WTC11 (cell line): ENCODE measurements at regions not wholly inside any gene's neighbourhood (a gene's known extent, or its start where the extent isn't known, plus 50 kb on each side); places are given as distances from the start of the nearest gene placed in this dataset.

Experiments
- ATAC-seq: fragments of 200-7000 bp; cut with Tn5 transposase; 2 replicates; pipeline ENCODE4 v1.10.0; 2021; ENCODE audit warnings: mild to moderate bottlenecking, moderate library complexity
- CTCF ChIA-PET: fragments of 300-600 bp; sonication (Branson Sonifier 250); formaldehyde crosslinking; loops from one replicate; lab custom pipeline; 2021; ENCODE audit warnings: antibody characterized with exemption; lab: Charles Lee
- POLR2A ChIA-PET: fragments of 350-600 bp; sonication (Branson Sonifier 250); formaldehyde crosslinking; loops from one replicate; lab custom pipeline; 2021; ENCODE audit warnings: antibody characterized with exemption; lab: Charles Lee
- DNase-seq: peaks from one replicate; pipeline ENCODE4 v3.0.0; 2021; ENCODE audit warnings: low spot score
- H3K27ac Mint-ChIP-seq: 2 replicates; pipeline ENCODE4 v1.8.0; 2021; ENCODE audit warnings: mixed read lengths
- H3K27me3 Mint-ChIP-seq: 2 replicates; pipeline ENCODE4 v1.8.0; 2021; ENCODE audit warnings: low read depth, mild to moderate bottlenecking, moderate library complexity, mixed read lengths
- H3K36me3 Mint-ChIP-seq: 2 replicates; pipeline ENCODE4 v1.8.0; 2021; ENCODE audit warnings: mixed read lengths
- H3K4me1 Mint-ChIP-seq: 2 replicates; pipeline ENCODE4 v1.8.0; 2022; ENCODE audit warnings: mixed read lengths
- H3K4me3 Mint-ChIP-seq: 2 replicates; pipeline ENCODE4 v1.8.0; 2021; ENCODE audit warnings: mild to moderate bottlenecking, moderate library complexity, mixed read lengths
- H3K9me3 Mint-ChIP-seq: 2 replicates; pipeline ENCODE4 v1.8.0; 2021; ENCODE audit warnings: mixed read lengths
- ESRRA ChIP-seq: sonication (generic); formaldehyde crosslinking; IDR thresholded peaks from 2 replicates; pipeline ENCODE4 v1.8.1; 2022; ENCODE audit warnings: mild to moderate bottlenecking, missing genetic modification reagents, borderline replicate concordance
- FOXJ3 ChIP-seq: sonication (generic); formaldehyde crosslinking; IDR thresholded peaks from 2 replicates; pipeline ENCODE4 v1.9.0; 2021; ENCODE audit warnings: missing genetic modification reagents, mild to moderate bottlenecking, borderline replicate concordance
- FOXK1 ChIP-seq: sonication (generic); formaldehyde crosslinking; IDR thresholded peaks from 2 replicates; pipeline ENCODE4 v1.8.0; 2022; ENCODE audit warnings: mild to moderate bottlenecking, moderate library complexity, missing genetic modification reagents
- GABPB1 ChIP-seq: sonication (generic); formaldehyde crosslinking; IDR thresholded peaks from 2 replicates; pipeline ENCODE4 v1.8.1; 2023; ENCODE audit warnings: mild to moderate bottlenecking, missing genetic modification reagents
- GRHL2 ChIP-seq: fragments of 250-450 bp; sonication (Bioruptor Pico); IDR thresholded peaks from 2 replicates; pipeline ENCODE4 v1.8.0; 2022; ENCODE audit warnings: mild to moderate bottlenecking, moderate library complexity; ENCODE audit not compliant: insufficient replicate concordance, severe bottlenecking
- IRF1 ChIP-seq: sonication (generic); formaldehyde crosslinking; IDR thresholded peaks from 2 replicates; pipeline ENCODE4 v1.8.0; 2023; ENCODE audit warnings: missing genetic modification reagents
- IRF2 ChIP-seq: sonication (generic); formaldehyde crosslinking; IDR thresholded peaks from 2 replicates; pipeline ENCODE4 v1.8.0; 2022; ENCODE audit warnings: low read depth, missing genetic modification reagents, borderline replicate concordance
- MXD4 ChIP-seq: fragments of 250-450 bp; sonication (Bioruptor Pico); IDR thresholded peaks from 2 replicates; pipeline ENCODE4 v1.8.0; 2021; ENCODE audit warnings: mild to moderate bottlenecking, moderate library complexity, borderline replicate concordance
- MYBL2 ChIP-seq: sonication (generic); formaldehyde crosslinking; IDR thresholded peaks from 2 replicates; pipeline ENCODE4 v1.8.1; 2023; ENCODE audit warnings: mild to moderate bottlenecking, moderate library complexity, missing genetic modification reagents
- NFYB ChIP-seq: sonication (generic); formaldehyde crosslinking; conservative IDR thresholded peaks from 2 replicates; pipeline ENCODE4 v1.8.0; 2022; ENCODE audit warnings: low read depth, missing genetic modification reagents
- NR1H2 ChIP-seq: sonication (generic); formaldehyde crosslinking; IDR thresholded peaks from 2 replicates; pipeline ENCODE4 v1.9.0; 2021; ENCODE audit warnings: mild to moderate bottlenecking, moderate library complexity, missing genetic modification reagents
- NR3C1 ChIP-seq: sonication (generic); formaldehyde crosslinking; conservative IDR thresholded peaks from 2 replicates; pipeline ENCODE4 v1.8.1; 2023; ENCODE audit warnings: low read depth, mild to moderate bottlenecking, missing genetic modification reagents
- SMAD3 ChIP-seq: sonication (generic); formaldehyde crosslinking; IDR thresholded peaks from 2 replicates; pipeline ENCODE4 v1.8.0; 2022; ENCODE audit warnings: missing genetic modification reagents, mild to moderate bottlenecking, borderline replicate concordance
- TCF7 ChIP-seq: sonication (generic); formaldehyde crosslinking; IDR thresholded peaks from 2 replicates; pipeline ENCODE4 v1.8.0; 2022; ENCODE audit warnings: mild to moderate bottlenecking, low read depth, missing genetic modification reagents, moderate library complexity
- TEAD4 ChIP-seq: sonication (generic); formaldehyde crosslinking; IDR thresholded peaks from 2 replicates; pipeline ENCODE4 v1.8.0; 2022; ENCODE audit warnings: mild to moderate bottlenecking, missing genetic modification reagents
- ZBTB21 ChIP-seq: sonication (generic); formaldehyde crosslinking; IDR thresholded peaks from 2 replicates; pipeline ENCODE4 v1.8.1; 2023; ENCODE audit warnings: mild to moderate bottlenecking, missing genetic modification reagents, borderline replicate concordance
- ZNF317 ChIP-seq: sonication (generic); formaldehyde crosslinking; IDR thresholded peaks from 2 replicates; pipeline ENCODE4 v1.8.1; 2023; ENCODE audit warnings: low read depth, mild to moderate bottlenecking, moderate library complexity, missing genetic modification reagents, borderline replicate concordance
- ZNF416 ChIP-seq: fragments of 250-450 bp; sonication (Bioruptor Pico); IDR thresholded peaks from 2 replicates; pipeline ENCODE4 v1.9.0; 2021; ENCODE audit warnings: mild to moderate bottlenecking, inconsistent platforms
- TF ChIP-seq, protein P1 (sequence below): sonication (generic); formaldehyde crosslinking; IDR thresholded peaks from 2 replicates; pipeline ENCODE4 v1.8.0; 2023; ENCODE audit warnings: missing genetic modification reagents, mild to moderate bottlenecking, borderline replicate concordance
- TF ChIP-seq, protein P2 (sequence below): sonication (generic); formaldehyde crosslinking; IDR thresholded peaks from 2 replicates; pipeline ENCODE4 v1.8.0; 2022; ENCODE audit warnings: mild to moderate bottlenecking, missing genetic modification reagents
- TF ChIP-seq, protein P3 (sequence below): sonication (generic); formaldehyde crosslinking; IDR thresholded peaks from 2 replicates; pipeline ENCODE4 v1.8.1; 2022; ENCODE audit warnings: missing genetic modification reagents, borderline replicate concordance

DNA sequence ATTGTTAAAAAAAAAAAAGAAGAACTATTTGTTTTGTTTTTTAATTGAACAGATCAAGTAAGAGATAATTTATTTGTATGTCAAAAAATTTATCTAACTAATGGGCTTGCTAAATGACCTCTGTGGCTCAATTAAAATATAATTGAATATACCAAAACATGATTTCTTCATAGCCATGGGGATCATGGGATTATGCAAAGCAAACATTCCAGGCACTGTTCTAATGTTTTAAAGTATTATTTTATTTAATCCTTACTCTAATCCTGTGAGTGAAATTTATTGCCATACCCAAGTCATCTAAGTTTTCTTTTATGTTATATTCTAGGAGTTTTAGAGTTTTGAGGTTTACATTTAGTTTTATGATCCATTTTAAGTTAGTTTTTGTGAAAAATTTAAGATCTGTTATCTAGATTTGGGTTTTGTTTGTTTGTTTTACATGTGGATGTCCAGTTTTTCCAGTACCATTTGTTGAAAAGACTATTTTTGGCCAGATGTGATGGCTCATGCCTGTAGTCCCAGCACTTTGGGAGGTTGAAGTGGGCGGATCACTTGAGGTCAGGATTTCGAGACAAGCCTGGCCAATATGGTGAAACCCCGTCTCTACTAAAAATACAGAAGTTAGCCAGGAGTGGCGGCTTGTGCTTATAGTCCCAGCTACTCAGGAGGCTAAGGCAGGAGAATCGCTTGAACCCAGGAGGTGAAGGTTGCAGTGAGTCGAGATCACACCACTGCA, 52.3 kb upstream of the CNOT10 start:
- DNase-seq (no peak), ATAC-seq (no peak)
- TF ChIP-seq MYBL2 (CRISPR knock-in tag): no peak
- TF ChIP-seq NFYB (CRISPR knock-in tag): no peak
- TF ChIP-seq NR3C1 (CRISPR knock-in tag): no peak
- TF ChIP-seq TEAD4 (CRISPR knock-in tag): no peak
- no peak for TF ChIP-seq IRF1 (CRISPR knock-in tag)
- TF ChIP-seq TCF7 (CRISPR knock-in tag): no peak
- TF ChIP-seq ESRRA: no peak
- TF ChIP-seq, protein P1, sequence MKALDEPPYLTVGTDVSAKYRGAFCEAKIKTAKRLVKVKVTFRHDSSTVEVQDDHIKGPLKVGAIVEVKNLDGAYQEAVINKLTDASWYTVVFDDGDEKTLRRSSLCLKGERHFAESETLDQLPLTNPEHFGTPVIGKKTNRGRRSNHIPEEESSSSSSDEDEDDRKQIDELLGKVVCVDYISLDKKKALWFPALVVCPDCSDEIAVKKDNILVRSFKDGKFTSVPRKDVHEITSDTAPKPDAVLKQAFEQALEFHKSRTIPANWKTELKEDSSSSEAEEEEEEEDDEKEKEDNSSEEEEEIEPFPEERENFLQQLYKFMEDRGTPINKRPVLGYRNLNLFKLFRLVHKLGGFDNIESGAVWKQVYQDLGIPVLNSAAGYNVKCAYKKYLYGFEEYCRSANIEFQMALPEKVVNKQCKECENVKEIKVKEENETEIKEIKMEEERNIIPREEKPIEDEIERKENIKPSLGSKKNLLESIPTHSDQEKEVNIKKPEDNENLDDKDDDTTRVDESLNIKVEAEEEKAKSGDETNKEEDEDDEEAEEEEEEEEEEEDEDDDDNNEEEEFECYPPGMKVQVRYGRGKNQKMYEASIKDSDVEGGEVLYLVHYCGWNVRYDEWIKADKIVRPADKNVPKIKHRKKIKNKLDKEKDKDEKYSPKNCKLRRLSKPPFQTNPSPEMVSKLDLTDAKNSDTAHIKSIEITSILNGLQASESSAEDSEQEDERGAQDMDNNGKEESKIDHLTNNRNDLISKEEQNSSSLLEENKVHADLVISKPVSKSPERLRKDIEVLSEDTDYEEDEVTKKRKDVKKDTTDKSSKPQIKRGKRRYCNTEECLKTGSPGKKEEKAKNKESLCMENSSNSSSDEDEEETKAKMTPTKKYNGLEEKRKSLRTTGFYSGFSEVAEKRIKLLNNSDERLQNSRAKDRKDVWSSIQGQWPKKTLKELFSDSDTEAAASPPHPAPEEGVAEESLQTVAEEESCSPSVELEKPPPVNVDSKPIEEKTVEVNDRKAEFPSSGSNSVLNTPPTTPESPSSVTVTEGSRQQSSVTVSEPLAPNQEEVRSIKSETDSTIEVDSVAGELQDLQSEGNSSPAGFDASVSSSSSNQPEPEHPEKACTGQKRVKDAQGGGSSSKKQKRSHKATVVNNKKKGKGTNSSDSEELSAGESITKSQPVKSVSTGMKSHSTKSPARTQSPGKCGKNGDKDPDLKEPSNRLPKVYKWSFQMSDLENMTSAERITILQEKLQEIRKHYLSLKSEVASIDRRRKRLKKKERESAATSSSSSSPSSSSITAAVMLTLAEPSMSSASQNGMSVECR (CRISPR knock-in tag): no peak
- TF ChIP-seq IRF2: no peak
- TF ChIP-seq MXD4 (CRISPR knock-in tag): no peak
- TF ChIP-seq, protein P2, sequence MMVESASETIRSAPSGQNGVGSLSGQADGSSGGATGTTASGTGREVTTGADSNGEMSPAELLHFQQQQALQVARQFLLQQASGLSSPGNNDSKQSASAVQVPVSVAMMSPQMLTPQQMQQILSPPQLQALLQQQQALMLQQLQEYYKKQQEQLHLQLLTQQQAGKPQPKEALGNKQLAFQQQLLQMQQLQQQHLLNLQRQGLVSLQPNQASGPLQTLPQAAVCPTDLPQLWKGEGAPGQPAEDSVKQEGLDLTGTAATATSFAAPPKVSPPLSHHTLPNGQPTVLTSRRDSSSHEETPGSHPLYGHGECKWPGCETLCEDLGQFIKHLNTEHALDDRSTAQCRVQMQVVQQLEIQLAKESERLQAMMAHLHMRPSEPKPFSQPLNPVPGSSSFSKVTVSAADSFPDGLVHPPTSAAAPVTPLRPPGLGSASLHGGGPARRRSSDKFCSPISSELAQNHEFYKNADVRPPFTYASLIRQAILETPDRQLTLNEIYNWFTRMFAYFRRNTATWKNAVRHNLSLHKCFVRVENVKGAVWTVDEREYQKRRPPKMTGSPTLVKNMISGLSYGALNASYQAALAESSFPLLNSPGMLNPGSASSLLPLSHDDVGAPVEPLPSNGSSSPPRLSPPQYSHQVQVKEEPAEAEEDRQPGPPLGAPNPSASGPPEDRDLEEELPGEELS (CRISPR knock-in tag): no peak
- TF ChIP-seq GRHL2 (CRISPR knock-in tag): no peak
- TF ChIP-seq NR1H2: no peak
- TF ChIP-seq, all 79 proteins: peak for 0
- no peaks in the 10 kb centered on the region for H3K4me1 Mint-ChIP-seq
- no peaks in the 10 kb centered on the region for H3K36me3 Mint-ChIP-seq
- ChIA-PET POLR2A (no interaction called here), CTCF (no interaction called here)
- H3K4me3 Mint-ChIP-seq: no peak overlapping the region
- H3K9me3 Mint-ChIP-seq: peaks cover 2% of the 10 kb centered on the region; the same call in 1 of the 2 replicates
- H3K27me3 Mint-ChIP-seq: no peaks in the 10 kb centered on the region
- no peak overlapping the region for H3K27ac Mint-ChIP-seq

GRCh38 chr3:32630266-32630665, 54.7 kb upstream of the CNOT10 start:
- no peaks in the 10 kb centered on the region for H3K36me3 Mint-ChIP-seq
- peak; percentile 52; the same call in 1 of the 2 replicates for TF ChIP-seq GABPB1 (CRISPR knock-in tag)
- TF ChIP-seq ZNF317 (CRISPR knock-in tag): no peak
- H3K27me3 Mint-ChIP-seq: no peaks in the 10 kb centered on the region
- ChIA-PET CTCF (no interaction called here), POLR2A (no interaction called here)
- H3K9me3 Mint-ChIP-seq: peaks cover 17% of the 10 kb centered on the region
- H3K4me1 Mint-ChIP-seq: no peaks in the 10 kb centered on the region
- no peak overlapping the region for H3K4me3 Mint-ChIP-seq
- no peak for ATAC-seq
- no peak for DNase-seq
- no peak overlapping the region for H3K27ac Mint-ChIP-seq

- Mint-ChIP-seq H3K27ac (no peak overlapping the region), H3K27me3 (no peaks in the 10 kb centered on the region), H3K9me3 (peaks cover 24% of the 10 kb centered on the region), H3K4me1 (no peaks in the 10 kb centered on the region), H3K36me3 (0 out of 2 replicates have a peak, but pooled peaks cover 3% of the 10 kb centered on the region), H3K4me3 (no peak overlapping the region)
- ChIA-PET POLR2A (interaction anchor here (1.2 kb wide), 1 partner anchor 24 kb away, joined by 3 read pairs; no protein-coding TSS in a partner anchor), CTCF (interaction anchor here (1.1 kb wide), 1 partner anchor 117 kb away, joined by 3 read pairs; no protein-coding TSS in a partner anchor)
- DNase-seq (no peak), ATAC-seq (no peak)
- TF ChIP-seq MYBL2 (CRISPR knock-in tag) (no peak), ZNF416 (CRISPR knock-in tag) (no peak), FOXK1 (CRISPR knock-in tag) (no peak), GRHL2 (CRISPR knock-in tag) (no peak), FOXJ3 (CRISPR knock-in tag) (no peak), SMAD3 (no peak), ZBTB21 (CRISPR knock-in tag) (no peak), TEAD4 (CRISPR knock-in tag) (no peak)
- TF ChIP-seq, protein P3, sequence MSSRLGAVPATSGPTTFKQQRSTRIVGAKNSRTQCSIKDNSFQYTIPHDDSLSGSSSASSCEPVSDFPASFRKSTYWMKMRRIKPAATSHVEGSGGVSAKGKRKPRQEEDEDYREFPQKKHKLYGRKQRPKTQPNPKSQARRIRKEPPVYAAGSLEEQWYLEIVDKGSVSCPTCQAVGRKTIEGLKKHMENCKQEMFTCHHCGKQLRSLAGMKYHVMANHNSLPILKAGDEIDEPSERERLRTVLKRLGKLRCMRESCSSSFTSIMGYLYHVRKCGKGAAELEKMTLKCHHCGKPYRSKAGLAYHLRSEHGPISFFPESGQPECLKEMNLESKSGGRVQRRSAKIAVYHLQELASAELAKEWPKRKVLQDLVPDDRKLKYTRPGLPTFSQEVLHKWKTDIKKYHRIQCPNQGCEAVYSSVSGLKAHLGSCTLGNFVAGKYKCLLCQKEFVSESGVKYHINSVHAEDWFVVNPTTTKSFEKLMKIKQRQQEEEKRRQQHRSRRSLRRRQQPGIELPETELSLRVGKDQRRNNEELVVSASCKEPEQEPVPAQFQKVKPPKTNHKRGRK (CRISPR knock-in tag): no peak
These were observed 56.0 kb upstream of the DYNC1LI1 start for GRCh38 chr3:32626631-32627030.
